ENCODE measurements at regions not wholly inside any gene's neighbourhood (a gene's known extent, or its start where the extent isn't known, plus 50 kb on each side); places are given as distances from the start of the nearest gene placed in this dataset.
A peak's percentile ranks its signal among the peaks of the same experiment; 100 is the strongest.

GRCh38 chr10:21079330-21079658 lies 182.2 kb upstream of the NEBL start:
- no peaks in the 10 kb centered on the region for H3K27me3 ChIP-seq (ENCODE audit: low read length)
- H3K4me3 ChIP-seq (ENCODE audit: low read length) = no peak overlapping the region
- no peaks in the 10 kb centered on the region for H3K9me3 ChIP-seq (ENCODE audit: low read length)
- H4K20me1 ChIP-seq (ENCODE audit: insufficient read depth, low read depth, low read length) = no peaks in the 10 kb centered on the region
- H3K36me3 ChIP-seq (ENCODE audit: insufficient read depth, low read length) = no peaks in the 10 kb centered on the region
- no peak overlapping the region for H3K9ac ChIP-seq (ENCODE audit: low read length)
- no peak overlapping the region for H3K4me2 ChIP-seq (ENCODE audit: low read depth, low read length, poor library complexity, severe bottlenecking)
- no peak for DNase-seq
- no peaks in the 10 kb centered on the region for H3K9me2 ChIP-seq (replicated peaks; ENCODE audit: insufficient read depth, low read length)
- no peak overlapping the region for H2AFZ ChIP-seq (ENCODE audit: low read length)
- H3K27ac ChIP-seq (ENCODE audit: low read length) = no peak overlapping the region
- H3K4me1 ChIP-seq (ENCODE audit: low read length) = no peaks in the 10 kb centered on the region
- no peaks in the 10 kb centered on the region for H3K79me2 ChIP-seq (ENCODE audit: low read length)

DNA sequence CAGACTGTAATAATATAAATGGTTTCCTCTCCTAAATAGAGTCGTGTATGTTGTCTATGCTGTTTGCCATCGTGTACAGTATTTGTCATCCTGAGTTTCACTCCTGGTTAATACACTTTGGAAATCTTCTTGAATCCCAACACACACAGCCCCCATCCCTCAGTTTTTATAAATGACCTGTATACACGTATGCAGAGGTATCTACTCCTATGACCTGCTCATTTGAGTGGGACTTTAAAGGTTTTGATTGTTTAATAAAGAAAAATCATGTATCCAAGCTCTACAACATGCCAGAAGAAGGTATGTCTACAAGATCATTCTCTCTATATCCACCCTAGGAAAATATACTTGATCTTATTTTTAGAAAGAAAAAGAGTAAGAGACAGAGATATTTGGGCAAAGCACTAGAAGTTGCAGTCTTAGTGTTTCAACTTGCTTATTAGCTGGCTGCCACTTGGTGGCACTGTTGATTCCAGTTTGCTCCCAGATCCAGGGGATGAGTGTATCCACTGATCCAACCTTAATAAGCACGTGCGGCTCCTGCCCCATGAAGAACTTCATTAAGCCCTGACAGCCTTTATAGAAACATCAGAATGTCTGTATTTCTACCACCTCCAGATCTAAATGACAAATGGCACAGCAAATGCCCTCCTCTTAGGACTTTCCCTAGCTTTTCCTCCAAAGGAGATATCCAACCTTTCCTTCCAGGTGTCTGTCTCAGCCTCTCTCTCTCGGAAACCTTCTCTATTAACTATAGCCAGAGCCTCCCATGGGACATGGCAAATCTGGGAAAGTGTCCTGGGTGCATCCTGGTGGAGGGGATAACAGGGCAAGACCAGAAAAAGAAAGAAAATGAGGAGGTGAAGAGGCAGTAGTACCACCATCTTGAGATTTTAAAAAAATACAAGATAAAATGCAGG lies 181.6 kb upstream of the NEBL start:
- no peaks in the 10 kb centered on the region for H3K27me3 ChIP-seq (ENCODE audit: low read length)
- no peak overlapping the region for H3K4me2 ChIP-seq (ENCODE audit: low read depth, low read length, poor library complexity, severe bottlenecking)
- H3K9ac ChIP-seq (ENCODE audit: low read length) = no peak overlapping the region
- no peaks in the 10 kb centered on the region for H3K36me3 ChIP-seq (ENCODE audit: insufficient read depth, low read length)
- peak; percentile 79 for DNase-seq
- H3K4me3 ChIP-seq (ENCODE audit: low read length) = no peak overlapping the region
- no peak overlapping the region for H3K27ac ChIP-seq (ENCODE audit: low read length)
- no peaks in the 10 kb centered on the region for H3K4me1 ChIP-seq (ENCODE audit: low read length)
- no peak overlapping the region for H2AFZ ChIP-seq (ENCODE audit: low read length)
- H3K79me2 ChIP-seq (ENCODE audit: low read length) = no peaks in the 10 kb centered on the region
- H3K9me3 ChIP-seq (ENCODE audit: low read length) = no peaks in the 10 kb centered on the region
- no peaks in the 10 kb centered on the region for H3K9me2 ChIP-seq (replicated peaks; ENCODE audit: insufficient read depth, low read length)
- H4K20me1 ChIP-seq (ENCODE audit: insufficient read depth, low read depth, low read length) = no peaks in the 10 kb centered on the region

DNA sequence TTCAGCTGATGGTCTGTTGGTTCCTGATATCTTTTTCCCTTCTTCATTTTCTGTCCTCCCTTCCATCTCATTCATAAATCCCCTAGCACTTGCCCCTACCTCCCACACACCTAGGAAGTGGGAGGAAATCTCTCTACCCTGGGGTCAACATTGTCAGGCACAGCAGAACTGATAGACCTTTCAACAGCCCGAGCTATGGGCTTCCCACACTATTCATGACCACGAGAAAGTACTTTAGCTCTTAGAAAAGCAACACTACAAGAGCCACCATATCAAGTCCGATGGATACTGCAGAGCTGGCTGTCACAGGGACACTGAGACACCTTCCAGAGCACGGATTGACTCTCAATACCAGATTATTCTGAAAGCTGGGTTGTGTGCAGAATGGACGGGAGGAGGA lies 180.6 kb upstream of the NEBL start:
- H3K27me3 ChIP-seq (ENCODE audit: low read length) = no peaks in the 10 kb centered on the region
- no peak overlapping the region for H3K27ac ChIP-seq (ENCODE audit: low read length)
- DNase-seq = no peak
- no peaks in the 10 kb centered on the region for H3K9me3 ChIP-seq (ENCODE audit: low read length)
- H3K9ac ChIP-seq (ENCODE audit: low read length) = no peak overlapping the region
- no peaks in the 10 kb centered on the region for H4K20me1 ChIP-seq (ENCODE audit: insufficient read depth, low read depth, low read length)
- no peak overlapping the region for H3K4me3 ChIP-seq (ENCODE audit: low read length)
- H3K4me2 ChIP-seq (ENCODE audit: low read depth, low read length, poor library complexity, severe bottlenecking) = no peak overlapping the region
- H3K9me2 ChIP-seq (replicated peaks; ENCODE audit: insufficient read depth, low read length) = no peaks in the 10 kb centered on the region
- no peaks in the 10 kb centered on the region for H3K79me2 ChIP-seq (ENCODE audit: low read length)
- H3K4me1 ChIP-seq (ENCODE audit: low read length) = no peaks in the 10 kb centered on the region
- no peak overlapping the region for H2AFZ ChIP-seq (ENCODE audit: low read length)
- no peaks in the 10 kb centered on the region for H3K36me3 ChIP-seq (ENCODE audit: insufficient read depth, low read length)

DNA sequence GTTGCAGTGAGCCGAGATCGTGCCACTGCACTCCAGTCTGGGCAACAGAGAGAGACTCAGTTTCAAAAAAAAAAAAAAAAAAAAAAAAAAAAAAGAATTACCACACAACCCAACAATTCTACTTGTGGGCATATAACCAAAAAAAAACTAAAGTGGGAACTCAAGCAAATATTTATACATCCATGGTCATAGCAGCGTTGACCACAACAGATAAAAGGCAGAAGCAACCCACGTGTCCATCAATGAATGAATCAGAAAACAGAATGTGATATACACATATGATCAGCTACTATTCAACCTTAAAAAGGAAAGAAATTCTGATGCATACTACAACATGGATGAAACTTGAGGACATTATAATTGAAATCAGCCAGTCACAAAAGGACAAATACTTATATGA lies 179.3 kb upstream of the NEBL start:
- no peaks in the 10 kb centered on the region for H3K9me2 ChIP-seq (replicated peaks; ENCODE audit: insufficient read depth, low read length)
- no peaks in the 10 kb centered on the region for H3K9me3 ChIP-seq (ENCODE audit: low read length)
- H3K9ac ChIP-seq (ENCODE audit: low read length) = no peak overlapping the region
- no peaks in the 10 kb centered on the region for H3K27me3 ChIP-seq (ENCODE audit: low read length)
- no peaks in the 10 kb centered on the region for H3K36me3 ChIP-seq (ENCODE audit: insufficient read depth, low read length)
- H4K20me1 ChIP-seq (ENCODE audit: insufficient read depth, low read depth, low read length) = no peaks in the 10 kb centered on the region
- H3K27ac ChIP-seq (ENCODE audit: low read length) = no peak overlapping the region
- H2AFZ ChIP-seq (ENCODE audit: low read length) = no peak overlapping the region
- H3K4me1 ChIP-seq (ENCODE audit: low read length) = no peaks in the 10 kb centered on the region
- H3K4me2 ChIP-seq (ENCODE audit: low read depth, low read length, poor library complexity, severe bottlenecking) = no peak overlapping the region
- H3K79me2 ChIP-seq (ENCODE audit: low read length) = no peaks in the 10 kb centered on the region
- no peak overlapping the region for H3K4me3 ChIP-seq (ENCODE audit: low read length)
- DNase-seq = no peak

DNA sequence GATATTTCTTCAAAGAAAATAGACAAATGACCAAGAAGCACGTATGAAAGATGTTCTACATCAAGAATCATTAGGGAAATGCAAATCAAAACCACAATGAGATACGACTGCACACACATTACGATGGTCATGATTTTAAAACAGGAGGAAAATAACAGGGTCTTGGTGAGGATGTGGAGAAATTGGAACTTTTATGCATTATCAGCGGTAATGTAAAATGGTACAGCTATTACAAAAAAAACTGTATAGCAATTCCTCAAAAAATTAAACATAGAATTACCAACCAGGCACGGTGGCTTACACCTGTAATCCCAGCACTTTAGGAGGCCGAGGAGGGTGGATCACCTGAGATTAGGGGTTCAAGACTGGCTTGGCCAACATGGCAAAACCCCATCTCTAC lies 178.8 kb upstream of the NEBL start:
- no peaks in the 10 kb centered on the region for H3K9me3 ChIP-seq (ENCODE audit: low read length)
- no peak overlapping the region for H3K9ac ChIP-seq (ENCODE audit: low read length)
- no peak for DNase-seq
- no peaks in the 10 kb centered on the region for H4K20me1 ChIP-seq (ENCODE audit: insufficient read depth, low read depth, low read length)
- no peak overlapping the region for H3K27ac ChIP-seq (ENCODE audit: low read length)
- no peak overlapping the region for H2AFZ ChIP-seq (ENCODE audit: low read length)
- no peaks in the 10 kb centered on the region for H3K27me3 ChIP-seq (ENCODE audit: low read length)
- H3K79me2 ChIP-seq (ENCODE audit: low read length) = no peaks in the 10 kb centered on the region
- no peak overlapping the region for H3K4me2 ChIP-seq (ENCODE audit: low read depth, low read length, poor library complexity, severe bottlenecking)
- no peak overlapping the region for H3K4me3 ChIP-seq (ENCODE audit: low read length)
- H3K9me2 ChIP-seq (replicated peaks; ENCODE audit: insufficient read depth, low read length) = no peaks in the 10 kb centered on the region
- no peaks in the 10 kb centered on the region for H3K4me1 ChIP-seq (ENCODE audit: low read length)
- H3K36me3 ChIP-seq (ENCODE audit: insufficient read depth, low read length) = no peaks in the 10 kb centered on the region

DNA sequence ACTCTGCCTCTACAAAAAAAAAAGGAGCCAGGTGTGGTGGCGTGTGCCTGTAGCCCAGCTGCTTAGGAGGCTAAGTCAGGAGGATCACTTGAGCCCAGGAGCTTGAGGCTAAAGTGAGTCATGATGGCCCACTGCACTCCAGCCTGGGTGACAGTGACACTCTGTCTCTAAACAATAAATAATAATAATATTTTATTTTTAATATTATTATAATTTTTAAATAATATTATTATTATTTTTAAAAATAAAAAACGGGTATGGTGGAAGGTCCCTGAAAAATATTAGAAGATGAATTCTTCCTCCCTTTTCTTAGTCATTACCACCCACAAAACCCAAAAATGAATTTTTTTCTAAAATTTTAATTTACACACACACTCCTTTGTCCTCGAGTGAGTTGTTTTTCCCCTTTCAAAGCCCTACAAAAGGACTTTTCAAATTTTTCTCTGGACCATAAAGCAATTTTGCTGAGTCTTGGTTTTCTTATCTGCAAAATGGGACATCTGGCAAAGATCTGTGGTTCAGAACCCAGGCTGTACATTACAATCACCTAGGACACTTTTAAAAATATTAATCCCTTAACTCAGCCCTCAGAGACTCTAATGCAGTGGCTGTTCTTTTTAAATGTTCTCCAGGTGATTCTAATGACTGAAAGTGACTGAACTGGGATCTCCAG lies 174.0 kb upstream of the NEBL start:
- Histone ChIP-seq H3K27me3 (ENCODE audit: low read length) (no peaks in the 10 kb centered on the region), H3K36me3 (ENCODE audit: insufficient read depth, low read length) (no peaks in the 10 kb centered on the region), H2AFZ (ENCODE audit: low read length) (no peak overlapping the region), H3K4me3 (ENCODE audit: low read length) (no peak overlapping the region), H3K4me1 (ENCODE audit: low read length) (no peaks in the 10 kb centered on the region), H3K79me2 (ENCODE audit: low read length) (no peaks in the 10 kb centered on the region), H3K9me2 (replicated peaks; ENCODE audit: insufficient read depth, low read length) (no peaks in the 10 kb centered on the region), H3K9ac (ENCODE audit: low read length) (no peak overlapping the region), H4K20me1 (ENCODE audit: insufficient read depth, low read depth, low read length) (no peaks in the 10 kb centered on the region), H3K4me2 (ENCODE audit: low read depth, low read length, poor library complexity, severe bottlenecking) (no peak overlapping the region), H3K9me3 (ENCODE audit: low read length) (no peaks in the 10 kb centered on the region), H3K27ac (ENCODE audit: low read length) (no peak overlapping the region)
- no peak for DNase-seq

DNA sequence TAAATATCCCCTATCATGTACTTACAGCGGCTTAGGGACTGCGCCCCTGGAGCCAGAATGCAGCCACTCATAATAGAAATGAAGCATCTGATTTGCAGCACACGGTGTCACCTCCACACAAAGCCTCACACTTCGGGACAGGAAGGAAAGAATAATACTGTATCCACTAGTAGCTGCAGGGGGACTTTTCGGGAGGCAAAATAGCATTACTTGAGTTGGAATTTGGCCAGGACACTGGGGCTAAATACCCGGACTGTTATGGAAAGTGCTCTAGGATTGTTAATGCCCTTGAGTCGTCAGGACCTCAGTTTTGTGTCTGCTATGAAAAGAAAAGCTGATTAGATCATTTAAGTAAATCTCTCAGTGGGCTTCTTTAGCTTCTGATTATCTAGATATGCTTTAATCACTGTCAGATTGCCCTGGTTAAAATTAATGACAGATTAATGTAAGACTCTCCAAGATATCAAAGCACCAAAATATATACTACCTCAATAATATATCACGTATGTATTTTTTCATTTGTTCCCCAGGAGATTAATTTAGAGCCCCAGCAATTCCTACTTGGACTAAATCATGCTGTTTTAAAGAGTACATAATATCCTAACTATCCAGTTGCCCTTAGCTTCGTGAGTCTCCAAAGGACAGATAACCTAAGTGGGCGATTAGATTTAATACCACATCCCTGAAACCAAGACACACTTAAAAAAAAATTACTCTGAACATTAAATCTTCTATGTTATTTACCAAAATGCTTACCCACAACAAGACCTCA lies 173.0 kb upstream of the NEBL start:
- no peaks in the 10 kb centered on the region for H3K36me3 ChIP-seq (ENCODE audit: insufficient read depth, low read length)
- H3K4me3 ChIP-seq (ENCODE audit: low read length) = no peak overlapping the region

GRCh38 chr10:21069278-21069677 lies 172.2 kb upstream of the NEBL start:
- Histone ChIP-seq H3K4me1 (ENCODE audit: low read length) (no peaks in the 10 kb centered on the region), H4K20me1 (ENCODE audit: insufficient read depth, low read depth, low read length) (no peaks in the 10 kb centered on the region), H3K9me3 (ENCODE audit: low read length) (no peaks in the 10 kb centered on the region), H3K36me3 (ENCODE audit: insufficient read depth, low read length) (no peaks in the 10 kb centered on the region), H3K27ac (ENCODE audit: low read length) (no peak overlapping the region), H3K9ac (ENCODE audit: low read length) (no peak overlapping the region), H3K9me2 (replicated peaks; ENCODE audit: insufficient read depth, low read length) (no peaks in the 10 kb centered on the region), H2AFZ (ENCODE audit: low read length) (no peak overlapping the region), H3K27me3 (ENCODE audit: low read length) (no peaks in the 10 kb centered on the region), H3K4me2 (ENCODE audit: low read depth, low read length, poor library complexity, severe bottlenecking) (no peak overlapping the region), H3K79me2 (ENCODE audit: low read length) (no peaks in the 10 kb centered on the region), H3K4me3 (ENCODE audit: low read length) (no peak overlapping the region)
- DNase-seq = no peak

More for the DNA sequence above, 173.0 kb upstream of the NEBL start:
- Histone ChIP-seq H3K27ac (ENCODE audit: low read length) (no peak overlapping the region), H3K27me3 (ENCODE audit: low read length) (no peaks in the 10 kb centered on the region), H3K9me3 (ENCODE audit: low read length) (no peaks in the 10 kb centered on the region), H3K9ac (ENCODE audit: low read length) (no peak overlapping the region), H3K9me2 (replicated peaks; ENCODE audit: insufficient read depth, low read length) (no peaks in the 10 kb centered on the region), H4K20me1 (ENCODE audit: insufficient read depth, low read depth, low read length) (no peaks in the 10 kb centered on the region), H3K79me2 (ENCODE audit: low read length) (no peaks in the 10 kb centered on the region), H3K4me2 (ENCODE audit: low read depth, low read length, poor library complexity, severe bottlenecking) (no peak overlapping the region), H2AFZ (ENCODE audit: low read length) (no peak overlapping the region), H3K4me1 (ENCODE audit: low read length) (no peaks in the 10 kb centered on the region)
- no peak for DNase-seq

Measured in Karpas-422 (cell line).